Fibroblast of skin of right biceps (primary cell): ENCODE measurements at regions not wholly inside any gene's neighbourhood (a gene's known extent, or its start where the extent isn't known, plus 50 kb on each side); places are given as distances from the start of the nearest gene placed in this dataset.

Source experiments
- DNase-seq: peaks from one replicate; pipeline ENCODE4 v3.0.0-alpha.2; 2013

GRCh38 chr6:40740518-40740917, 153.4 kb upstream of the LRFN2 start:
- DNase-seq = no peak

- DNase-seq = peak; percentile 40
Observed at GRCh38 chr6:40738551-40739193, 151.5 kb upstream of the LRFN2 start.

- no peak for DNase-seq
Observed at GRCh38 chr6:40735521-40735920, 148.4 kb upstream of the LRFN2 start.

- no peak for DNase-seq
Observed at GRCh38 chr6:40735121-40735520, 148.0 kb upstream of the LRFN2 start.

GRCh38 chr6:40734607-40735006, 147.4 kb upstream of the LRFN2 start:
- no peak for DNase-seq

- DNase-seq = no peak
Observed at GRCh38 chr6:40733770-40734396, 146.7 kb upstream of the LRFN2 start.

- peak; percentile 62 for DNase-seq
Observed at GRCh38 chr6:40733290-40733689, 146.1 kb upstream of the LRFN2 start.

- DNase-seq = peak; percentile 12
Observed at GRCh38 chr6:40732878-40733277, 145.7 kb upstream of the LRFN2 start.

GRCh38 chr6:40728643-40729042, 141.5 kb upstream of the LRFN2 start:
- no peak for DNase-seq

- DNase-seq = no peak
Observed at GRCh38 chr6:40727271-40727670, 140.1 kb upstream of the LRFN2 start.

- DNase-seq = no peak
Observed at GRCh38 chr6:40726853-40727252, 139.7 kb upstream of the LRFN2 start.

- DNase-seq = no peak
Observed at GRCh38 chr6:40725390-40725789, 138.2 kb upstream of the LRFN2 start.

- no peak for DNase-seq
Observed at GRCh38 chr6:40724886-40725285, 137.7 kb upstream of the LRFN2 start.

GRCh38 chr6:40723967-40724366, 136.8 kb upstream of the LRFN2 start:
- DNase-seq = peak; percentile 77

- no peak for DNase-seq
Observed at GRCh38 chr6:40722553-40723258, 135.5 kb upstream of the LRFN2 start.

GRCh38 chr6:40722091-40722490, 134.9 kb upstream of the LRFN2 start:
- no peak for DNase-seq

GRCh38 chr6:40721271-40721952, 134.2 kb upstream of the LRFN2 start:
- no peak for DNase-seq

GRCh38 chr6:40720375-40720748, 133.2 kb upstream of the LRFN2 start:
- DNase-seq = no peak

- peak; percentile 65 for DNase-seq
Observed at GRCh38 chr6:40719671-40720374, 132.7 kb upstream of the LRFN2 start.

GRCh38 chr6:40718401-40718800, 131.2 kb upstream of the LRFN2 start:
- DNase-seq = no peak

- DNase-seq = no peak
Observed at GRCh38 chr6:40717411-40718057, 130.4 kb upstream of the LRFN2 start.

- DNase-seq = no peak
Observed at GRCh38 chr6:40715570-40716403, 128.6 kb upstream of the LRFN2 start.
